ENCODE measurements at regions not wholly inside any gene's neighbourhood (a gene's known extent, or its start where the extent isn't known, plus 50 kb on each side); places are given as distances from the start of the nearest gene placed in this dataset.

DNA sequence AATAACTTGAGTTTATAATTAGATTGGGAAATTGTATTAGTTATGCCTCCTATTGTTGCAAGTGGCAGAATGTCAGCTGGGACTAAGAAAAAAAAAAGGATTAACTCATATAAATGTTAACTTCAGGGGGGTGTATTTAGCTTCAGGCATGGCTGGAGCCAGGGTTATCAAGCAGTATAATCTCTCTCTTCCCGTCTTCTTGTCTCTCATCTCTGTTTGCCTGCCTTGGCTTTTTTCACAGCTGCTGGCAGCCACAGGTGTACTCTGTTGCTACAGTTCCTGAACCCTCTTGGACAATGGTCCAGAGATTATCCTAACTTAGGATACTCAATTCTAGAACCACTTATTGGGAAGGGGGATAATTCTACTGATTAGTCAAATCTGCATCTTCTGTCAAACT lies 370.7 kb upstream of the MEX3C start:
- TF ChIP-seq PHF8 (IDR thresholded peaks at IDR 0.05; ENCODE audit: borderline replicate concordance, low read depth), result no peak
- TF ChIP-seq, protein P1, sequence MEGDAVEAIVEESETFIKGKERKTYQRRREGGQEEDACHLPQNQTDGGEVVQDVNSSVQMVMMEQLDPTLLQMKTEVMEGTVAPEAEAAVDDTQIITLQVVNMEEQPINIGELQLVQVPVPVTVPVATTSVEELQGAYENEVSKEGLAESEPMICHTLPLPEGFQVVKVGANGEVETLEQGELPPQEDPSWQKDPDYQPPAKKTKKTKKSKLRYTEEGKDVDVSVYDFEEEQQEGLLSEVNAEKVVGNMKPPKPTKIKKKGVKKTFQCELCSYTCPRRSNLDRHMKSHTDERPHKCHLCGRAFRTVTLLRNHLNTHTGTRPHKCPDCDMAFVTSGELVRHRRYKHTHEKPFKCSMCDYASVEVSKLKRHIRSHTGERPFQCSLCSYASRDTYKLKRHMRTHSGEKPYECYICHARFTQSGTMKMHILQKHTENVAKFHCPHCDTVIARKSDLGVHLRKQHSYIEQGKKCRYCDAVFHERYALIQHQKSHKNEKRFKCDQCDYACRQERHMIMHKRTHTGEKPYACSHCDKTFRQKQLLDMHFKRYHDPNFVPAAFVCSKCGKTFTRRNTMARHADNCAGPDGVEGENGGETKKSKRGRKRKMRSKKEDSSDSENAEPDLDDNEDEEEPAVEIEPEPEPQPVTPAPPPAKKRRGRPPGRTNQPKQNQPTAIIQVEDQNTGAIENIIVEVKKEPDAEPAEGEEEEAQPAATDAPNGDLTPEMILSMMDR (IDR thresholded peaks at IDR 0.05), result no peak
- FAIRE-seq (no peak), ATAC-seq (no peak), DNase-seq (ENCODE audit: low read depth in 1 of 2, low spot score in 1 of 2) (no peak)
- peaks cover 5% of the 10 kb centered on the region; the same call in 1 of the 3 replicates for H3K4me1 ChIP-seq
- H3K4me2 ChIP-seq, result no peak overlapping the region
- no peaks in the 10 kb centered on the region for H3K9me3 ChIP-seq
- ChIA-PET CTCF (interaction anchor here (1.1 to 1.6 kb wide), 2 partner anchors 9 to 17 kb away, joined by 3 read pairs; no protein-coding TSS in a partner anchor), POLR2A (no interaction called here)
- H3K27ac ChIP-seq, result no peak overlapping the region
- 84% methylated on average over 1 of the region's 1 CpG for WGBS (ENCODE audit: missing lambda C conversion rate)
- H3K4me3 ChIP-seq, result no peak overlapping the region

DNA sequence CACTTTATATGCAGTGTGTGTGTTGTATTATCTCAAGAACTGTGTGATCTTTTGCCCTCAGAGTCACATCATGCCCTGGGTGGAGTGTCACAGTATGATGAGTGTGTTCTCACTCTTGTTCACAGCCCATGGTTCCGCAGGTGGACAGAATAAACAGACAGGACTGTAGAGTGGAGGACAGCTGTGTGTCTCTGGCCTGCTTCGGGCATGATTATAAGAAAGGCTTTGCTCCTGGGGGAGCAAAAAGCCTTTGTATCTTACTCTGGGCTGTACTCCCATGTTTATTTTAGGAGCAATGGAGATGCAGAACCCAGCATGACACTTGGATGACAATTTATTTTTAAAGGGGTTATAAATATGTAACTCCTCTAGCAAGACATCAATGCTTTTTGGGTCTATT lies 371.7 kb upstream of the MEX3C start:
- DNase-seq (ENCODE audit: low read depth in 1 of 2, low spot score in 1 of 2), result no peak
- ATAC-seq, result no peak
- CTCF ChIA-PET, result interaction anchor here (0.6 to 1.6 kb wide), 2 partner anchors 8 to 26 kb away, joined by 3 read pairs; no protein-coding TSS in a partner anchor
- Histone ChIP-seq H3K4me2 (no peak overlapping the region), H3K4me3 (no peak overlapping the region), H3K4me1 (peaks cover 5% of the 10 kb centered on the region; the same call in 1 of the 3 replicates), H3K27ac (no peak overlapping the region), H3K9me3 (no peaks in the 10 kb centered on the region)
- TF ChIP-seq POLR2AphosphoS2 (conservative IDR thresholded peaks at IDR 0.05; ENCODE audit: low read length), result no peak
- no peak for TF ChIP-seq NR3C1 (IDR thresholded peaks at IDR 0.05)
- TF ChIP-seq, protein P2, sequence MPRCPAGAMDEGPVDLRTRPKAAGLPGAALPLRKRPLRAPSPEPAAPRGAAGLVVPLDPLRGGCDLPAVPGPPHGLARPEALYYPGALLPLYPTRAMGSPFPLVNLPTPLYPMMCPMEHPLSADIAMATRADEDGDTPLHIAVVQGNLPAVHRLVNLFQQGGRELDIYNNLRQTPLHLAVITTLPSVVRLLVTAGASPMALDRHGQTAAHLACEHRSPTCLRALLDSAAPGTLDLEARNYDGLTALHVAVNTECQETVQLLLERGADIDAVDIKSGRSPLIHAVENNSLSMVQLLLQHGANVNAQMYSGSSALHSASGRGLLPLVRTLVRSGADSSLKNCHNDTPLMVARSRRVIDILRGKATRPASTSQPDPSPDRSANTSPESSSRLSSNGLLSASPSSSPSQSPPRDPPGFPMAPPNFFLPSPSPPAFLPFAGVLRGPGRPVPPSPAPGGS (IDR thresholded peaks at IDR 0.05), result no peak
- TF ChIP-seq RARB (CRISPR knock-in tag; IDR thresholded peaks at IDR 0.05), result no peak
- no peak for TF ChIP-seq KDM1A (IDR thresholded peaks at IDR 0.05; ENCODE audit: low read depth)
- no peak for TF ChIP-seq EHMT2 (IDR thresholded peaks at IDR 0.05; ENCODE audit: low read depth)
- TF ChIP-seq, protein P3, sequence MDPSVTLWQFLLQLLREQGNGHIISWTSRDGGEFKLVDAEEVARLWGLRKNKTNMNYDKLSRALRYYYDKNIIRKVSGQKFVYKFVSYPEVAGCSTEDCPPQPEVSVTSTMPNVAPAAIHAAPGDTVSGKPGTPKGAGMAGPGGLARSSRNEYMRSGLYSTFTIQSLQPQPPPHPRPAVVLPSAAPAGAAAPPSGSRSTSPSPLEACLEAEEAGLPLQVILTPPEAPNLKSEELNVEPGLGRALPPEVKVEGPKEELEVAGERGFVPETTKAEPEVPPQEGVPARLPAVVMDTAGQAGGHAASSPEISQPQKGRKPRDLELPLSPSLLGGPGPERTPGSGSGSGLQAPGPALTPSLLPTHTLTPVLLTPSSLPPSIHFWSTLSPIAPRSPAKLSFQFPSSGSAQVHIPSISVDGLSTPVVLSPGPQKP (IDR thresholded peaks at IDR 0.05; ENCODE audit: low read depth, low read length), result no peak
- TF ChIP-seq, protein P4, sequence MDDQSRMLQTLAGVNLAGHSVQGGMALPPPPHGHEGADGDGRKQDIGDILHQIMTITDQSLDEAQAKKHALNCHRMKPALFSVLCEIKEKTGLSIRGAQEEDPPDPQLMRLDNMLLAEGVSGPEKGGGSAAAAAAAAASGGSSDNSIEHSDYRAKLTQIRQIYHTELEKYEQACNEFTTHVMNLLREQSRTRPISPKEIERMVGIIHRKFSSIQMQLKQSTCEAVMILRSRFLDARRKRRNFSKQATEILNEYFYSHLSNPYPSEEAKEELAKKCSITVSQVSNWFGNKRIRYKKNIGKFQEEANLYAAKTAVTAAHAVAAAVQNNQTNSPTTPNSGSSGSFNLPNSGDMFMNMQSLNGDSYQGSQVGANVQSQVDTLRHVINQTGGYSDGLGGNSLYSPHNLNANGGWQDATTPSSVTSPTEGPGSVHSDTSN (IDR thresholded peaks at IDR 0.05), result no peak
- TF ChIP-seq ZNF302 (CRISPR knock-in tag; IDR thresholded peaks at IDR 0.05), result no peak
- no peak for TF ChIP-seq NFE2L2 (conservative IDR thresholded peaks at IDR 0.05; ENCODE audit: low read length)
- no peak for TF ChIP-seq FOSL2 (IDR thresholded peaks at IDR 0.05)
- TF ChIP-seq FOSL2 (CRISPR knock-in tag; IDR thresholded peaks at IDR 0.05), result no peak
- no peak for TF ChIP-seq JUNB (IDR thresholded peaks at IDR 0.05)
- TF ChIP-seq HDAC2 (IDR thresholded peaks at IDR 0.05), result no peak
- TF ChIP-seq MAFK (IDR thresholded peaks at IDR 0.05; ENCODE audit: partially characterized antibody), result no peak
- TF ChIP-seq, protein P5, sequence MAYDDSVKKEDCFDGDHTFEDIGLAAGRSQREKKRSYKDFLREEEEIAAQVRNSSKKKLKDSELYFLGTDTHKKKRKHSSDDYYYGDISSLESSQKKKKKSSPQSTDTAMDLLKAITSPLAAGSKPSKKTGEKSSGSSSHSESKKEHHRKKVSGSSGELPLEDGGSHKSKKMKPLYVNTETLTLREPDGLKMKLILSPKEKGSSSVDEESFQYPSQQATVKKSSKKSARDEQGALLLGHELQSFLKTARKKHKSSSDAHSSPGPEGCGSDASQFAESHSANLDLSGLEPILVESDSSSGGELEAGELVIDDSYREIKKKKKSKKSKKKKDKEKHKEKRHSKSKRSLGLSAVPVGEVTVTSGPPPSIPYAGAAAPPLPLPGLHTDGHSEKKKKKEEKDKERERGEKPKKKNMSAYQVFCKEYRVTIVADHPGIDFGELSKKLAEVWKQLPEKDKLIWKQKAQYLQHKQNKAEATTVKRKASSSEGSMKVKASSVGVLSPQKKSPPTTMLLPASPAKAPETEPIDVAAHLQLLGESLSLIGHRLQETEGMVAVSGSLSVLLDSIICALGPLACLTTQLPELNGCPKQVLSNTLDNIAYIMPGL (CRISPR knock-in tag; IDR thresholded peaks at IDR 0.05; ENCODE audit: borderline replicate concordance), result no peak
- TF ChIP-seq TFCP2L1 (CRISPR knock-in tag; IDR thresholded peaks at IDR 0.05), result no peak
- no peak for TF ChIP-seq KDM5A (IDR thresholded peaks at IDR 0.05)
- no peak for TF ChIP-seq JUN (IDR thresholded peaks at IDR 0.05)
- TF ChIP-seq RCOR1 (IDR thresholded peaks at IDR 0.05; ENCODE audit: low read depth, low read length), result no peak
- 77% methylated on average over 2 of the region's 2 CpGs for WGBS (ENCODE audit: missing lambda C conversion rate)
- FAIRE-seq, result no peak
- POLR2A ChIA-PET, result no interaction called here

Data from A549 (cell line).